SKM-1 (cell line): ENCODE measurements at regions not wholly inside any gene's neighbourhood (a gene's known extent, or its start where the extent isn't known, plus 50 kb on each side); places are given as distances from the start of the nearest gene placed in this dataset.

Experiments
- DNase-seq: peaks from one replicate; lab custom pipeline; 2025; ENCODE audit not compliant: unreplicated experiment; lab: John Stamatoyannopoulos, UW

- no peak for DNase-seq
Measured at GRCh38 chr13:22271903-22272302, 601.0 kb downstream of the FGF9 start.

DNA sequence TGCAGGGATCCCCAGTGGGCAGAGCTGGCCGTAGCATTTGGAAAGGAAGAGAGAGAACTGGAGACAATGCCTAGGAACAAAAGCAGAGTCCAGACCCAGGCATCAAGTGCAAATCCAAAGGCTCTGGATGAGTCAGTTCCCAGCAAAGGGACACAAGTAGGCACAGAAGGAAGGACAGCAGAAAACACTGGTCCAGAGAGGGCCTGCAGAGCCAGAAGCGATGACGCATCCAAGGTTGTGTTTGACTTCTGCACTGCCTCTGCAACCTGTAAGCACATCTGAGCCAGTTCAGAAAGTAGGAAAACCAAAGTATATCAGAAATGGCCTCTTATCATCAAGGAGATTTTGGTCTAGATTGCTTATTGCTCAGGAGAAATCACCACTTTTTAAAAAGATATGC lies 604.5 kb downstream of the FGF9 start:
- DNase-seq, result no peak

- DNase-seq, result no peak
Measured at GRCh38 chr13:22276616-22277015, 605.7 kb downstream of the FGF9 start.

GRCh38 chr13:22278336-22278929 lies 607.6 kb downstream of the FGF9 start:
- DNase-seq, result peak; percentile 8

DNA sequence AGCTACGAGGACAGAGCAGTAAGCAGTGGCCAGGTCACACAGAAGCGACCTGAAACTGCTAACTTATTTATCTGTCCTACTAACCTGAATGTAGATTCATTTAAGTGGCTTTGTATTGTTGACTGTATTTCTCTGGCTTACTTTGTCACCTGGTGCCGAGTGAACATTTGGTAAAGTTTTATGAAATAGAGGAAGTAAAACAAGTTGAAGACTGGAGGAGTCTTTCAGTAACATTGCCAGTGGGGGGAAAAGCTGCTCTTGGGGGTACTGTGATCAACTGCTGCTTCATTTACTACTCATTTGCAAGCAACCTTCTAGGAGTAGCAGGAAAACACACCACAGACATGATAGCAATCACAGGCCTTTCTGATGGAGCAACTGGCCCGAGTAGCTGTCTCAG lies 615.0 kb downstream of the FGF9 start:
- DNase-seq, result no peak

DNA sequence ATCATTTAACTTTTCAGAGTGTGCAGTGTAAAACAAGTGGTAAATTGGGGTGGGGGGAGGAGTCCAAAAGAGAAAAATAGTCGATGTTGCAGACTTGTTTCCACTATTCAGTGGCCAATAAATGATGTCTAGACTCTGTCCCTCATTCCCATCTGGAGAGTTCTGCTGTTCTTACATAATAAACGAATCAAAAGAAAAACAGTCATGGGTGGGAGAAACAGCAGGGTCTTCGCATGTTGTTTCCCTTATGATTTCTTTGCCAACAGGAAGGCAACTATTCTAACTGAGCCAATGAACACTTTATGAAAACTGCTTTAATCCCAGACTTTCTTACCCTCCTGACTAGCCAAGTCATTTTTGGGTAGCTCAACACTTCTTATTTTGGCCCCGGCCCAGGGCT lies 615.5 kb downstream of the FGF9 start:
- no peak for DNase-seq

DNA sequence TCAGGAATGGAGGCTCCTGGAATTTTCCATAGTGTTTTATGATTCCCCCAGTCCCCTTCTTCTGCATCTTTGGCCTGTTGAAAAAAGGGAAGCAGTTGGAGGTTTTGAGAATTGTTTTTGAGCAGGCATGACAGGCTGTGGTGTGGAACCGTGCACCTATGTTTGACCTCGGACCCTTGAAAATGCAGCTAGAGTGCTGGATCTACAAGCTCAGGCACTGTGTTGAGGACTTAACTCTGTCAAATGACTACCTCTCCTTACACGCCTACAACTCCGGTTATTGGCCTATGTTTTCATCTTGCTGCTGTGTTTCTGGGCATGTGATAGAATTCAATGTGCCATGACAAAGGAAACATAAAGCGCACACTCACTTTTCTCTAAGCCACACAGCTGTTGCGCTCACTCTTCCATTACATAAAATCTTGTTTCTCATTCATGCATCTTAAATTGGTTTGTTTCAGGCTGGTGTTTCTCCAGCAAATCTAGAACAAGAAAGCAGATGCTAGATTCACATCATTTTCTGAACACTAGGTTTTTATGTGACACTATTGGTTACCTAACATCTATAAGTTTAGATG lies 616.6 kb downstream of the FGF9 start:
- no peak for DNase-seq

DNA sequence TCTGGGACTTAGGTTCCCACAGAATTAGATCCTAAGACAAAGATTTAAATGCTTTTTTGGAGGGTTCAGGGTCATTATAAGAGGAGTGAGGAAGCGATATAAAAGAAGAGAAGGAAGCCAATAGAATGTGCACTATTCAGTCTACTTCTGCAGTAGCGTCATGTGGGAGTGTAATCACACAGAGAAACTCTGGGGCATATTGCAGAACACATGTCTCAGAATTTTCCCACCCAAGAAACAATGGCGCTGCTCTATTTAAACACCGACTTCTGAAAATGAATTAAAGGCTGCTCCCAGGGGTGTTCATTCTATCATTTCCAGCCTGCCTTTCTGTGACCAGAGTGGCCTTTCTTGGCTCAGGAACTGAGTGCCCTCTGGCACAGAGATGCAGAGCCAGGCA lies 617.6 kb downstream of the FGF9 start:
- no peak for DNase-seq

- no peak for DNase-seq
Measured at GRCh38 chr13:22289711-22290110, 618.8 kb downstream of the FGF9 start.

- no peak for DNase-seq
Measured at GRCh38 chr13:22298530-22298929, 627.7 kb downstream of the FGF9 start.

DNA sequence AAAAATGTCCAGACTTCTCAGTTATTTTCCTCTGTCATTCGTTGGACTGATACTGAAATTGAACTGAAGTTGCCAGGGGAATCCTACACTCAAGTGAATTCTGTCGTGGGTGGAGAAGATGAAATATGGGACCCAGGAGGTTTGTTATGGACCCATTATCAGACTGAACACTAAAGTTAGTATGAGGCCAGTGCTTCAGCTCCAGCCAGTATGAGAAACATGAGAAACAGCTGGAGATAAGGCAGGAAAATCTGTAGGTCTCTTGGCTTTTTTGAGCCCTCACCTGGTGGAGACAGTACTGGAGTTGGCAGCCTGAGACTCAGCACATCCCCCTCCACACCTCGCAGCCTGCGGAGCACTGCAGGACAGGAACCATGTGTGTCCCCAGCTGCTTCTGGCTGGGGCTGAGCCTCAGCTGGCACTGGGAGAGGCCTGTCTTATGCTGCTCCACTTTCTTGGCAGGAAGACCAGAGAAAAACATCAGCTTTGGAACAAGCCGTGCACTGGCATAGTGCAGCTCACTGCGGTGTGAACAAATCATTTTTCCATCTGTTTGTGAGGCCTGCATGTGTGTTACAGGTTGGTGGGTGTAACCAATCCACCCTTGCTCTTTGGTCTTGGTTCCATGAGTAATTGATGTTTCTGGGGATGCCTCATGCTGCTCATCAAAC lies 641.0 kb downstream of the FGF9 start:
- no peak for DNase-seq

- no peak for DNase-seq
Measured at GRCh38 chr13:22312405-22312803, 641.5 kb downstream of the FGF9 start.

DNA sequence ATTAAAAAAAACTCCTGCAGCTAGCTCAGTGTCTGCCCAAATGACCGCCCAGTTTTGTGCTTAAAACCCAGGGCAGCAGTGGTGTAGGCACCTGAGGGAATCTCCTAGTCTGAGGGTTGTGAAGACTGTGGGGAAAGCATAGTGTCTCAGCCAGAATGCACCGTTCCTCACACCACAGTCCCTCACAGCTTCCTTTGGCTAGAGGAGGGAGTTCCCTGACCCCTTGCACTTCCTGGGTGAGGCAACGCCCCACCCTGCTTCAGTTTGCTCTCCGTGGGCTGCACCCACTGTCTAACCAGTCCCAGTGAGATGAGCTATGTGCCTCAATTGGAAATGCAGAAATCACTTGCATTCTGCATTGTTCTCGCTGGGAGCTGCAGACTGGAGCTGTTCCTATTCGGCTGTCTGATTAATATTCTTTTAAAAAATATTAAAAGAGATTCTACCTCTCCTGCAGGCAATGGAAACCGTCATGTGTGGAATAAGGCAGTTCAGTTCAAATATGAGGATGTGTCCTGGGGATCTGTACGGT lies 645.7 kb downstream of the FGF9 start:
- peak; percentile 7 for DNase-seq

- DNase-seq, result no peak
Measured at GRCh38 chr13:22320991-22321390, 650.1 kb downstream of the FGF9 start.

GRCh38 chr13:22325761-22326160 lies 654.9 kb downstream of the FGF9 start:
- no peak for DNase-seq

- DNase-seq, result no peak
Measured at GRCh38 chr13:22332416-22332815, 661.5 kb downstream of the FGF9 start.

DNA sequence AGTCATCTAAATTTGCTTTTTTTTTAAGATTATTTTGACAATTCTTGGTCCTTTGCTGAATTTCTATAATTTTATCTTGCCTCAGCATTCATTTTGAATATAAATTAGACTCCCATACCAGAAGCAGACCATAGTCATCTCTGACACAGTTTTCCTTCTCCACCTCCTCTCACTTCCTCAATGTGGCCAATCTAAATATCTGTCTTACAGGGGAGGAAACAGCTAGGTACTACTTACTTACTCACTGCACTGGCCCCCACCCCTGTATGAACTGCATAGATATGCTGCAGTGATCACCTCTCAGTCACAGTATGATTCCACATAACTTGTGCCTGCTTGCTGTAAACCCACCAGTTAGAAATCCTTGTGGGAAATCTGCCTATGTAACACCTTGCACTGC lies 665.6 kb downstream of the FGF9 start:
- DNase-seq, result no peak

DNA sequence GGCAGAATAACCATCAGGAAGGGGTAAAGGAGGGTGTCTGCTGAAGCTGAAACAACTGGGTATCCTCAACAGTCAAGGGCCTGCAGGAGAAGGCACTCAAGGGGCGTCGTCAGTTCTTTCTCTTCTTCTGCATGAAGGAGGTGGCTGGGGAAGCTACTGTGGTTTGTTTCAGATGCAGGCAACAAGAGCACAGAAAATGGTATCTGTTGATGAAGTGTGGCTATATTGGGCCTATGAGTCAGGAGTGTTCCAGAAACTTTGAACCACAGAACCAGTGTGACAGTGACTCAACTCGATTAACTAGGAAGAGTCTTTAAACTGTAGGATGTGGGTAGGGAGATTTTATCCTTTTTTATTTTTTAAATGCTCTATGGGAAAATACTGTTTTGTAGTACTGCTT lies 686.3 kb downstream of the FGF9 start:
- no peak for DNase-seq

DNA sequence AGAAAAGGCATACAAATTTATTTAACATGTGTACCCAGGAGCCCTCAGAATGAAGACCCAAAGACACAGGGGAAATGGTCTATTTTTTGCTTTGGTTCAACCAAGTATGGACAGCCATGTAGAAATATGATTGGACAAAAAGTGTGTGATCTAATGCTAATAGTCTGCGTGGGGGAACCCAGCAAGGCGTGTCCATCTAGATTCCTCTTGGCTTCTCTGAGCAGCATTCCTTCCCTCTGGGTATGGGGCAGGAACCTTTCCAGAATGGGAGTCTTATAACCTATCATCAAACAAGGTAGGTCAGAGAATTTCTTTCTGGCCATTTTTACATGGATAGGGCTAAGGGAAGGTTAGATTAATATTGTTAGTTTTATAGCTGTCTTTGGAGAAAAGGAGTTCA lies 698.2 kb downstream of the FGF9 start:
- no peak for DNase-seq

DNA sequence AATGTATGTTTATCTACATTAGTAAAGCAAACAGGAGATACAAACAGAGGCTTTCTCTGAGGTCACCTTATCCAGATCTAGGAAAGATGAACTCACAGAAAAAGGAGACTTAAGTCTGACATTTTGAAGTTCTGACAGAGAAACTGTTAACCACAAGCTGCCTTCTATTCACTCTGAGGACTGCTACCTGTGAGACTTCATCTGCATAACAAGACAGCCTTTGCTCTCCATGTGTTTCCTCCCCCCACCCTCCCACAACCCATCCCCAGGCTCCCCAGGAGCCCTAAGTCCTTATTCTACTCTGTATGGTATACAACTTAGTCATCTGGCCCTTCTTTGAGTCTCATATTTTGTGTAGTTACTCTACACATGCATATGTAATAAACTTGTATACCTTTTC lies 699.0 kb downstream of the FGF9 start:
- no peak for DNase-seq

DNA sequence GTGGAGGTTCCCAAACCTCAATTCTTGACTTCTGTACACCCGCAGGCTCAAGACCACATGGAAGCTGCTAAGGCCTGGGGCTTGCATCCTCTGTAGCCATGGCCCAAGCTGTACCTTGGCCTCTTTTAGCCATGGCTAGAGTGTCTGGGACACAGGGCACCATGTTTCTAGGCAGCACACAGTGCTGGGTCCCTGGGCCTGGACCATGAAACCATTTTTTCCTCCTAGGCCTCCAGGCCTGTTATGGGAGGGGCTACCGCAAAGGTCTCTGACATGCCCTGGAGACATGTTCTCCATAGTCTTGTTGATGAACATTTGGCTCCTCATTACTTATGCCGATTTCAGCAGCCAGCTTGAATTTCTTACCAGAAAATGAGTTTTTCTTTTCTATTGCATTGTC lies 701.4 kb downstream of the FGF9 start:
- no peak for DNase-seq

DNA sequence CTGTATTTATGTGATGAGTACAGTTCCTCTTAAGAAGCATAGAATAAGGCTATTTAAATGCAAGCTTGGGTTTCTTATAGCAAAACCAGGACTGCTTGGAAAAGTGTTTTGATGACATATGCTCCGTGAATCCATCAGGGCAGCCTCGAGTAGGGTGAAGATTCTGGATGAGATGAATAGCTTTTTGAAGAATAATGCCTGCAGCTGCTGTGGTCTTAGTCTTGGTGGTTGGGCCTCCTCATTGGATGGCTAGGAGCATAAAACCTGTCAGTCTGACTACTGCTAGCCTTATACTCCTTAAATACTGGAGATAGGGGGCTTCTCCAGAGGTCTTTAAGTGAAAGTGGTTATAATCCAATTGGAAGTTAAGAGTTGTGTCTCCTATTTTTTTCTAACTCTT lies 704.3 kb downstream of the FGF9 start:
- no peak for DNase-seq

DNA sequence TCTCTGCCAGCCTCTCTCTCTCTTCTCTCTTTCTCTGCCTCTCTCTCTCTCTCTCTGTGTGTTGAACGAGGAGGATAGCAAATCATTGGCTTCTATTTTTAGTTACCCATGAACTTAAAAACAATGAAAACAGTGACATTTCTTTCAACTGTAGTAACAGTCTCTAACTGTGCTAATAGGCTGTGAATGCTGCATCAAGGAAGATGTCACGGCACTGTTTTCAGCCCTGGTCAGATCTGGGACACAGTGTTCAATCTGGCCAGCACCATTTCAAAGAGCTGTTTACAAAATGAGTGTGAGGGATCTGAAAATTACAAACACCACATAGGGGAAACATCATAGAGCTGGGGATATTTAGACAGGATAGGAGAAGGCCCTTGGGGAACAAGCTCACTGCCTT lies 717.0 kb downstream of the FGF9 start:
- DNase-seq, result no peak
